NCI-H1930 (cell line): ENCODE measurements at regions not wholly inside any gene's neighbourhood (a gene's known extent, or its start where the extent isn't known, plus 50 kb on each side); places are given as distances from the start of the nearest gene placed in this dataset.
A peak's percentile ranks its signal among the peaks of the same experiment; 100 is the strongest.

Source experiments
- DNase-seq, 2 experiments: peaks; one replicate each; lab custom pipeline; 2025; lab: John Stamatoyannopoulos, UW

- DNase-seq, result no peak
Measured at GRCh38 chr6:137780447-137781034, 86.5 kb upstream of the TNFAIP3 start.

GRCh38 chr6:137781639-137782038 is 85.4 kb upstream of the TNFAIP3 start:
- no peak for DNase-seq

- no peak for DNase-seq
Measured at GRCh38 chr6:137782166-137783039, 84.7 kb upstream of the TNFAIP3 start.

- no peak for DNase-seq
Measured at GRCh38 chr6:137783710-137784109, 83.3 kb upstream of the TNFAIP3 start.

GRCh38 chr6:137784583-137784982 is 82.5 kb upstream of the TNFAIP3 start:
- DNase-seq, result no peak

GRCh38 chr6:137787016-137787415 is 80.0 kb upstream of the TNFAIP3 start:
- DNase-seq, result no peak

- no peak for DNase-seq
Measured at GRCh38 chr6:137788248-137788647, 78.8 kb upstream of the TNFAIP3 start.

- DNase-seq, result no peak
Measured at GRCh38 chr6:137791281-137792159, 75.5 kb upstream of the TNFAIP3 start.

- no peak for DNase-seq
Measured at GRCh38 chr6:137792160-137793033, 74.7 kb upstream of the TNFAIP3 start.

- no peak for DNase-seq
Measured at GRCh38 chr6:137793805-137794515, 73.1 kb upstream of the TNFAIP3 start.

- DNase-seq, result no peak
Measured at GRCh38 chr6:137794516-137795201, 72.4 kb upstream of the TNFAIP3 start.

GRCh38 chr6:137795501-137795900 is 71.6 kb upstream of the TNFAIP3 start:
- no peak for DNase-seq

GRCh38 chr6:137798261-137798660 is 68.8 kb upstream of the TNFAIP3 start:
- no peak for DNase-seq

GRCh38 chr6:137798846-137799245 is 68.2 kb upstream of the TNFAIP3 start:
- no peak for DNase-seq

GRCh38 chr6:137799950-137800568 is 67.0 kb upstream of the TNFAIP3 start:
- peak in 1 of 2 experiments; percentile 13 for DNase-seq

- no peak for DNase-seq
Measured at GRCh38 chr6:137800762-137801161, 66.3 kb upstream of the TNFAIP3 start.

GRCh38 chr6:137801352-137802114 is 65.5 kb upstream of the TNFAIP3 start:
- DNase-seq, result no peak

GRCh38 chr6:137802408-137803182 is 64.5 kb upstream of the TNFAIP3 start:
- no peak for DNase-seq
